Cardiac septum (tissue), 1 donor: ENCODE measurements at regions not wholly inside any gene's neighbourhood (a gene's known extent, or its start where the extent isn't known, plus 50 kb on each side); places are given as distances from the start of the nearest gene placed in this dataset.

Experiments
- DNase-seq: peaks from one replicate; pipeline ENCODE4 v3.0.0-alpha.2; 2020; ENCODE audit warnings: low spot score
- intact Hi-C: fragments of 100-400 bp; cut with DNase I; formaldehyde crosslinking; loops from one replicate; pipeline ENCODE4 v1.14.0; 2022
- donor health status: DM: no; HTN: no; CAD: no.

- intact Hi-C loops = no loop called here
- no peak for DNase-seq
Measured at GRCh38 chr6:168880271-168880670, 373.4 kb downstream of the THBS2 start.

DNA sequence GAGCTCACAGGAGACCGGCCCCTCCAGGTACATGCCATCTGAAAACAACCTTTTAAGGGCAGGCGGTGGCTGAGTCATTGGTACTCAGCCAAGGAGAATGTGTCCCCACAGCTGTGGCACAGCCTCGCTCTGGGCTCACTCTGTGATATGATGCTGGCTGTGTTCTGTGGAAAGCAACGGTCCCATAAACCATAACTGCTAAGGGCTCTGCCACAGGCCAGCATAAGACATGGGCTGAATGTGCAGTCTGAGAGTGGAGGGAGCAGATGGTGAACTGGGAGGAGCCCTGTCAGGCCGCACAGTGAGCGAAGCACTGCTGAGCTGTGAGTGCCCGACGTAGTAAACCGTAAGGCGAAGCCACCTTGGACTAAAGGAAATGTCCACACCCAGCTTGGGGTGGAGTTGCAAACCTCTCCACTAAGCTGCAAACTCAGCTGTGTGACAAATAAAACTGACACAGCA is 375.8 kb downstream of the THBS2 start:
- no peak for DNase-seq

DNA sequence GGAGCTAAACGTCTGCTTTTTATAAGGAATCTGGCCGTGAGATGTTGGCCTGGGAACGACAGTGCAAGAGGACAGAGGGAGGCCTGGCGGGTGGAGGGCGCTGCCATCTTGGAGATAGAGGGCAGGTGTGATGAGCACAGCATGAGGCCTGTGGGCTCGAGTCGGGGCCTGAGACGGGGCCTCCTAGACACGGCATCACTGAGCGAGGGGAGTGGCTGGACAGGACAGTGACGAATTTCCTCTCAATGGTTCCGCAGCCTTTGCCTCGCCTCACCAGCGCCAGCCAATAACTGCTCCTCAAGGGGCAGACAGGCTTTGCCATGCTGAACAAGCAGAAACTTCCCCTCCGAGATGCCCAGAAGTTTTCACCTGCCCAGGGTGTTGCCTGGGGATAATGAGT is 376.7 kb downstream of the THBS2 start:
- DNase-seq = no peak
- intact Hi-C loops = loop anchor here (10.0 kb wide), 1 partner anchor 722 kb away; no protein-coding TSS in a partner anchor

More for the DNA sequence above, 375.8 kb downstream of the THBS2 start:
- intact Hi-C loops = loop anchor here (10.0 kb wide), 1 partner anchor 723 kb away; no protein-coding TSS in a partner anchor

DNA sequence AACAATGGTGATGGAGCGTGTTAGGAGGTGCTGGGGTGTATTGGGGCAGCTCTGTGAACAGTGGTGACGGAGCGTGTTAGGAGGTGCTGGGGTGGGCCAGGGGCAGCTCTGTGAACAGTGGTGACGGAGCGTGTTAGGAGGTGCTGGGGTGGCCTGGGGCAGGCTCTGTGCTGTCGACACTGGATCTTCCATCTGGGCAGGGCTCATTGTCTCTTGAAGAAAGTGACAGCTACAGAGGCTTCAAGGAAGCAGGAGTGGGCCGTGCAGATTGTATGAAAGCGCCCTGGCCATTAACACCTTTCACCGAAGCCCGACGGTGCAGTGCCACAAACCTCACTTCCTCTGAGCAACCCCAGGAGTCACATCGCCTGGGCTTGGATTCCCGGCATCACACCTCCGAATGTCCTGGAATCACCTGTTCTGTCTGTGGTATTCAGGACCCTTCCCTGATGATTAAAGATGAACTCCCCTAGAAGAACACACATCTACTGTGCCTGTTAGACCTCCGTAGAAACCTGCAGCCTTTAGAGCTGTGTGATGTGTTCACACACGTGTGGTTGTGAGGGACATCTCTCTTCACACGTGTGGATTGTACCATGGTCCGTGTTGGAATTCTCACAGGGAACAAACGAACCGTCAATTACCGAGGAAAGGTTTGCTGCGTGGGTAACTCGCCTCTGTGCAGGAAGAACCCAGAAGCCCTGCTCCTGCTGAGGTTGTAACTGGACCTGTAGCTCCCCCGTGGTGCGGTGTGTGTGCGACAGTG is 377.7 kb downstream of the THBS2 start:
- intact Hi-C loops = loop anchor here (10.0 kb wide), 1 partner anchor 721 kb away; no protein-coding TSS in a partner anchor

DNA sequence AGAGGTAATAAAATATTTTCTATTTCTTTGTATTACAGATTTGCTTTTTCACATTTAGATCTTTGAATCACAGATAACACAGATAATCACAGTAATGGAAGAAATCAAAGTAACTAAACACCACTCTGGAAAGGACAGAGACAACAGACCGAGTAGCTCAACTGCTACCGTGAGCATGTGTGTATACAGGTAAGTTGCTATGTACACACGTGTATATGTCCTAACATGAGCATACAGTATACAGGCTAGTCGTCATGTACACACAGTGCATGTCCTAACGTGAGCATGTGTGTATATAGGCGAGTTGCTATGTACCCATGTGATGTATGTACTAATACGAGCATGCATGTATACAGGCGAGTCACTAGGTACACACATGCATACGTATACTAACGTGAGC is 379.0 kb downstream of the THBS2 start:
- intact Hi-C loops = loop anchor here (10.0 kb wide), 1 partner anchor 720 kb away; no protein-coding TSS in a partner anchor
- DNase-seq = no peak

More for the DNA sequence above, 377.7 kb downstream of the THBS2 start:
- DNase-seq = no peak

- intact Hi-C loops = loop anchor here (10.0 kb wide), 1 partner anchor 719 kb away; no protein-coding TSS in a partner anchor
Measured at GRCh38 chr6:168873278-168874190, 380.1 kb downstream of the THBS2 start.

DNA sequence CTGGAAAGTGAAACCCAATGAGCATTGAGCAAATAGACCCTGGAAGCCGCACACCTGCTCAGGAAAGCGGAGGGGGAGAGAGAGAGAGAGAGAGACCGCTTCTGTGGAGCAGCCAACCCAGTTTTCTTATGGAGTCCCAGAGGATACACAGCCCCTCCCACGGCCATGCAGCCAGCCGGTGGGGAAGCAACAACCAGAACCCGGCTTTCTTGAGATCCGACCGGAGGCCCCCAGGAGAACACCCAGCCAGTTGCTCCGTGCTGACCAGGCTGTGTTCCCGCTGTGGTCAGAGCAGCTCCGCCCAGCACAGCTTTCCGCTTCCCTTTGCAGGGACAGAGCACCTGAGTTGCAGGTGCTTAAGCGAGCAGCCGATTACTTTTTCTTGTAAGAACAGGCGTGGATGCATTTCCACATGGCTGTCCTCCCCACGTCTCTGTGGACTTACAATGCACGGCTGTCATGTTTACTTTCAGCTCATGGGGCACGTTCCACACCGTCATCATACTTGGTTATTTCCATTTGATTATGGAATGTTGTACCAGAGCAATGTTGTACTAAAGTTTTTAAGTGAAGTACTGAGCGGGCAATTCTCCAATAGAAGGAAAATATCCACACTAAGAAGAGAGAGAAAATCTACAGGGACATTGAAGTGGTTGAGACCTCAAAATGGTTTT is 381.9 kb downstream of the THBS2 start:
- no peak for DNase-seq

More at GRCh38 chr6:168873278-168874190, 380.1 kb downstream of the THBS2 start:
- DNase-seq = no peak

DNA sequence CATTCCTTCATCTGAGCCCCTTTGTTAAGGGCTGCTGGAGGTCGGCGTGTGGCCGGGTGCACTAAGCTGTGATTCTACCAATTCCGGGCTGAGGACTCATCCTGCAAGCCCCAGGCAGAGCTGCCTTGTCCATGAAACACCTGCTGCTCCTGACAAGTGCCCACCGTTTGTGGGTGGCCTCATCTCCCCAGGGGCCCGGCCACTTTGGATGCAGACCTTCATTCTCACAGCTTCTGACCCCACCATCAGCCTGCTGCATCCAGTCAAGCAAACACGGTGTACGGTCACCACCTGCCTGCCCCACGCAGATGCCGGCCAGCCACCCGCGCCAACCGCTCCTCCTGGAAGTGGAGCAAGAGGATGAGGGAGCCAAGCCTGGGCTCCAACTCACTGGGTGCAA is 382.7 kb downstream of the THBS2 start:
- no peak for DNase-seq
- intact Hi-C loops = loop anchor here (10.0 kb wide), 1 partner anchor 716 kb away; no protein-coding TSS in a partner anchor

More for the DNA sequence above, 381.9 kb downstream of the THBS2 start:
- intact Hi-C loops = loop anchor here (10.0 kb wide), 1 partner anchor 717 kb away; no protein-coding TSS in a partner anchor

- no peak for DNase-seq
- intact Hi-C loops = no loop called here
Measured at GRCh38 chr6:168867247-168868102, 386.2 kb downstream of the THBS2 start.

DNA sequence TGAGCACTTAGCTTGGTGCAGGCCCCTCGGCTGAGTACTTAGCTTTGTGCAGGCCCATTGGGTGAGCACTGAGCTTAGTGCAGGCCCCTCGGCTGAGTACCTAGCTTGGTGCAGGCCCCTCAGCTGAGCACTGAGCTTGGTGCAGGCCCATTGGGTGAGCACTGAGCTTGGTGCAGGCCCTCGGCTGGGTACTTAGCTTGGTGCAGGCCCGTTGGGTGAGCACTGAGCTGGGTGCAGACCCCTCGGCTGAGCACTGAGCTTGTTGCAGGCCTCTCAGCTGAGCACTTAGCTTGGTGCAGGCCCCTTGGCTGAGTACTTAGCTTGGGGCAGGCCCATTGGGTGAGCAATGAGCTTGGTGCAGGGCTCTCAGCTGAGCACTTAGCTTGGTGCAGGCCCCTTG is 387.1 kb downstream of the THBS2 start:
- intact Hi-C loops = no loop called here

DNA sequence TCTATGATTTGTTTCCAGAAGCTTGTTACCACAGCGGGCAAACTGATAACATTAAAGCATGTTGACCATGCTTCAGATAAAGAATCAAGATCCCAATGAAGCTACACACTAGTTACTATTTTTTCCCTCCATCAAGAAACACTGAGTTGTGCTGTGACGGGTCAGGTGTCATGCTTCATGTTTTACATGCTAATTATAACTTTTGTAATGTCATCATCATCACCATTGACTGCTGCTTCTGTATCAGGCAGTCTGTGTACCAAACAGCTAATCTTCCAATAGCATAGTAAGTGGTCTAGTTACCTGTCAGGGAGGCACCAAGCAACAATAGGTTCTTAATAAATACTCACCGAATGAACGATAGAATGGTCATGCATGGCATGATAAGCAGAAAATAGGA is 388.1 kb downstream of the THBS2 start:
- no peak for DNase-seq
- intact Hi-C loops = no loop called here

More for the DNA sequence above, 387.1 kb downstream of the THBS2 start:
- no peak for DNase-seq

DNA sequence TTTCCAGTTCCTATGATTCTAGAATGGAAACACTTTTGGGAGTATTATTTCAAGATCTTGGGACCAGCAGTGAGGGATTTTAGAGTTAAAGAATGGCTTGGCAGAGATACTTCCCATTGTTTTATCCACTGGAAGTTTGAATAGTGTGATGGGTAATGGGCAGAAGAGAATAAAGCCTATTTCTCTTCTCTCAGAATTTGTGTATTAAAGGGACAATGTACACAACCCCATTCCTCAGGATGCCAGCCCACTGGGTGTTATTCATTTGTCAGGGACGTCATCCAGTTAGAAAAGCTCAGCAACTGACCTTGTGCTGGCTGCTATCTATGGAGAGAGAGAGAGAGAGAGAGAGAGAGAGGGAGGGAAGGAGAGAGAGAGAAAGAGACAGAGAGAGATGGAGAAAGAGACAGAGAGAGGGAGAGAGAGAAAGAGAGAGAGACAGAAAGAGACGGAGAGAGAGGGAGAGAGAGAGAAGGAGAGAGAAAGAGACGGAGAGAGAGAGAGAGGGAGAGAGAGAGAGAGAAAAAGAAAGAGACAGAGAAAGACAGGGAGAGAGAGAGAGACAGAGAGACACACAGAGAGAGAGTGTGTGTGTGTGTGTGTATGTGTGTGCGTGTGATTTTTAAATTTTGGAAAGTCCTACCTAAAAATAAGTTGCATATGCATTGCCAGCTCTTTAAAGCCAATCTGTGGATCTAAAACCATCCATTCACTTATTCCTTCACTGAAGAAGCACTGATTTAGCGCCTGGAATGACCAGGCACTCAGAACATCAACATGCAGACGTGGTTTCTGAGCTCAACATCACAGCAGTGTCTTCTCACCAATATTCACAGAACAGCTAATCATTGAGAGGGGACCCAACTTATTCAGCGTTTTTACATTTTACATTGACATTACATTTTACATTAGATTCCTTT is 388.8 kb downstream of the THBS2 start:
- DNase-seq = no peak
- intact Hi-C loops = no loop called here

- intact Hi-C loops = no loop called here
- no peak for DNase-seq
Measured at GRCh38 chr6:168863467-168863866, 390.2 kb downstream of the THBS2 start.

- intact Hi-C loops = no loop called here
- DNase-seq = no peak
Measured at GRCh38 chr6:168862346-168862980, 391.2 kb downstream of the THBS2 start.

DNA sequence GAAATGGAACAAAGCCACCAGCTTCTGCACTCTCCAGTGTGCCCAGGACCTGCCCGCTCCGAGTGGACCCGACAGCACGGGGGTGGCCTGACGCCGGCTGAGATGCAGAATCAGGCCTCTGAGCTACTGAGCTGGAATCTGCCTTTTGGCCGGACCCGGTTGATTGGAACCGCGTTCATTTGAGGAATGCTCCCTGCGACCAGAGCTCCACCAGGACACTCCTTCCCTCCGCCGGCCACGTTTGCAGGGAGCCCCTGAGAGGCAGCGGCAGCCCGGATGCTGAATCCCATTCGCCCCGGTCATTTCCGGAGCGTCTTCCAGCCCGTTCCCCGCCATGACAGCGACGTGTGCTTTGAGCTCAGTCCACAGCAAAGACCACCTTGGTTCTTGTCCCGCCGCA is 392.7 kb downstream of the THBS2 start:
- no peak for DNase-seq
- intact Hi-C loops = no loop called here

- DNase-seq = no peak
- intact Hi-C loops = no loop called here
Measured at GRCh38 chr6:168860341-168860740, 393.3 kb downstream of the THBS2 start.

DNA sequence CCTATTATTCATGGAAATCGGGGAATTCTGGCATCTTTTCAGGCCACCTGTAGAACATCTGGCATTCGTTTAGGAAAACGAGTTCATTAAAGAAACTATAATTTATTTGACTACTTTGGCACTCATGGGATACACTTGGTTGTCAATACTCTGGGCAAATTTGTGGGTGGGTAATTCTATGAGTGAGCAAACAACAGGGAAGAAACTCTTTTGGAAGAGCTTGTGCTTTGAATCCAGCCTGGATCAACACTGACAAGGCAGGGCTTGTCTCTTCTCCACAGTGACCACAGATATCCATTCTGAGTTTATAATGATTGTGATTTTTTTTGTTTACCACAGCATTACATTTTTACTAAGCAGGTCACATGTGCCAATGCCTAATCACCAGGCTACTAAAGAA is 394.7 kb downstream of the THBS2 start:
- intact Hi-C loops = no loop called here
- no peak for DNase-seq
